A549 (cell line): ENCODE measurements at regions not wholly inside any gene's neighbourhood (a gene's known extent, or its start where the extent isn't known, plus 50 kb on each side); places are given as distances from the start of the nearest gene placed in this dataset.

Experiments used
- FOXS1 ChIP-seq: fragments of 250-450 bp; sonication (Bioruptor Pico); IDR thresholded peaks from 2 replicates; pipeline ENCODE4 v1.5.0; 2020; ENCODE audit warnings: mild to moderate bottlenecking, moderate library complexity
- MAFK ChIP-seq: fragments of 450-650 bp; IDR thresholded peaks from 2 replicates; pipeline ENCODE4 v1.6.1; 2014; ENCODE audit not compliant: partially characterized antibody
- NR3C1 ChIP-seq: fragments of >200 bp; sonication (Bioruptor Twin); formaldehyde crosslinking; IDR thresholded peaks from 3 replicates; pipeline ENCODE4 v1.6.1; 2017
- POLR2A ChIP-seq: IDR thresholded peaks from 2 replicates; pipeline ENCODE4 v1.6.1; 2012; ENCODE audit warnings: mild to moderate bottlenecking, low read length
- RNF2 ChIP-seq: fragments of 200-600 bp; sonication (generic); IDR thresholded peaks from 2 replicates; pipeline ENCODE4 v1.6.1; 2016; ENCODE audit warnings: low read depth, mild to moderate bottlenecking, antibody characterized with exemption, moderate library complexity, borderline replicate concordance
- SMC3 ChIP-seq: fragments of >200 bp; sonication (Bioruptor Twin); formaldehyde crosslinking; IDR thresholded peaks from 3 replicates; pipeline ENCODE4 v1.6.1; 2018; ENCODE audit warnings: inconsistent platforms
- ZC3H11A ChIP-seq: fragments of 450-650 bp; IDR thresholded peaks from 2 replicates; pipeline ENCODE4 v1.6.1; 2014; ENCODE audit warnings: antibody characterized with exemption, mild to moderate bottlenecking
- ZSCAN20 ChIP-seq: fragments of 250-450 bp; sonication (Bioruptor Pico); IDR thresholded peaks from 2 replicates; pipeline ENCODE4 v1.8.0; 2022; ENCODE audit warnings: mild to moderate bottlenecking, moderate library complexity
- TF ChIP-seq, protein P1 (sequence below): fragments of >200 bp; sonication (Bioruptor Twin); formaldehyde crosslinking; IDR thresholded peaks from 3 replicates; pipeline ENCODE4 v1.5.1; 2016
- TF ChIP-seq, protein P2 (sequence below): fragments of >200 bp; sonication (Bioruptor Twin); formaldehyde crosslinking; IDR thresholded peaks from 2 replicates; pipeline ENCODE4 v1.6.1; 2016
- TF ChIP-seq, protein P3 (sequence below): IDR thresholded peaks from 2 replicates; pipeline ENCODE4 v1.6.1; 2012
- TF ChIP-seq, protein P4 (sequence below): fragments of 150-350 bp; IDR thresholded peaks from 2 replicates; pipeline ENCODE4 v1.6.1; 2014; ENCODE audit warnings: low read depth, mild to moderate bottlenecking, low read length
- TF ChIP-seq, protein P5 (sequence below): fragments of 250-450 bp; sonication (Bioruptor Pico); IDR thresholded peaks from 2 replicates; pipeline ENCODE4 v1.5.0; 2021; ENCODE audit warnings: mild to moderate bottlenecking, moderate library complexity, borderline replicate concordance

DNA sequence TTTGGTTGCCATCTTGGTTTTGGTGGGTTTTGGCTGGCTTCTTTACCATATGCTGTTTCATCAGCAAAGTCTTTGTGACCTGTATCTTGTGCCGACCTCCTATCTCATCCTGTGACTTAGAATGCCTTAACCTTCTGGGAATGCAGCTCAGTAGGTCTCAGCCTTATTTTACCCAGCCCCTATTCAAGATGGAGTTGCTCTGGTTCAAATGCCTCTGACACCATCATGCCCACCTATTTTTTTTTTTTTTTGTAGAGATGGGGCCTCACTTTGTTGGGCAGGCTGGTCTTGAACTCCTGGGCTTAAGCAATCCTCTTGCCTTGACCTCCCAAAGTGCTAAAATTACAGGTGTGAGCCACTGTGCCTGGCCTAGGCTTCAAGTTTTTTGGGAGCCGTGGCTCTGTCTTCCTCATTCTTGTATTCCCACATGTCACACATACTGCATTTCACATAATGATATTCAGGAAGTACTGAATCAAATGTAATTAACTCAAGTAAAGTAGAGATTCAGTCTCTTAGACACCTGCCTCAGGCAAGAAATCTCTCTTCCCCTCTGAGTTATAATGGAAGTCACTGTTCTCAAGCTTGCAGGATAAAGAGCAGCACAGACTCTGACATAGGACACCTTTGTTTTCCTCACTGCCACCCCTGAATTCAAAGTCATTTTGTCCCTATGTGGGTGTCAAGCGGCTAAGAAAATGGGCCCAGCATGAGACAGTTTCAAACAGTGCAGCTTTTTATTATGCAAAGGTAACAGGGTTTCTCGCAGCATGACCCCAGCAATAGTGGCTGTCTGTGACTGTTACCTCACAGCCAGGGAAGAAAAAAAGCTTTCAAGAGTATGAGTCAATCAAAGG is 159.0 kb downstream of the PTPN11 start:
- TF ChIP-seq, protein P1, sequence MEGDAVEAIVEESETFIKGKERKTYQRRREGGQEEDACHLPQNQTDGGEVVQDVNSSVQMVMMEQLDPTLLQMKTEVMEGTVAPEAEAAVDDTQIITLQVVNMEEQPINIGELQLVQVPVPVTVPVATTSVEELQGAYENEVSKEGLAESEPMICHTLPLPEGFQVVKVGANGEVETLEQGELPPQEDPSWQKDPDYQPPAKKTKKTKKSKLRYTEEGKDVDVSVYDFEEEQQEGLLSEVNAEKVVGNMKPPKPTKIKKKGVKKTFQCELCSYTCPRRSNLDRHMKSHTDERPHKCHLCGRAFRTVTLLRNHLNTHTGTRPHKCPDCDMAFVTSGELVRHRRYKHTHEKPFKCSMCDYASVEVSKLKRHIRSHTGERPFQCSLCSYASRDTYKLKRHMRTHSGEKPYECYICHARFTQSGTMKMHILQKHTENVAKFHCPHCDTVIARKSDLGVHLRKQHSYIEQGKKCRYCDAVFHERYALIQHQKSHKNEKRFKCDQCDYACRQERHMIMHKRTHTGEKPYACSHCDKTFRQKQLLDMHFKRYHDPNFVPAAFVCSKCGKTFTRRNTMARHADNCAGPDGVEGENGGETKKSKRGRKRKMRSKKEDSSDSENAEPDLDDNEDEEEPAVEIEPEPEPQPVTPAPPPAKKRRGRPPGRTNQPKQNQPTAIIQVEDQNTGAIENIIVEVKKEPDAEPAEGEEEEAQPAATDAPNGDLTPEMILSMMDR = no peak
- TF ChIP-seq FOXS1 (CRISPR knock-in tag) (no peak), SMC3 (no peak), POLR2A (no peak), NR3C1 (no peak), MAFK (no peak), RNF2 (no peak), ZSCAN20 (CRISPR knock-in tag) (no peak), ZC3H11A (no peak)
- TF ChIP-seq, protein P2, sequence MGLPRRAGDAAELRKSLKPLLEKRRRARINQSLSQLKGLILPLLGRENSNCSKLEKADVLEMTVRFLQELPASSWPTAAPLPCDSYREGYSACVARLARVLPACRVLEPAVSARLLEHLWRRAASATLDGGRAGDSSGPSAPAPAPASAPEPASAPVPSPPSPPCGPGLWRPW = no peak
- TF ChIP-seq, protein P3, sequence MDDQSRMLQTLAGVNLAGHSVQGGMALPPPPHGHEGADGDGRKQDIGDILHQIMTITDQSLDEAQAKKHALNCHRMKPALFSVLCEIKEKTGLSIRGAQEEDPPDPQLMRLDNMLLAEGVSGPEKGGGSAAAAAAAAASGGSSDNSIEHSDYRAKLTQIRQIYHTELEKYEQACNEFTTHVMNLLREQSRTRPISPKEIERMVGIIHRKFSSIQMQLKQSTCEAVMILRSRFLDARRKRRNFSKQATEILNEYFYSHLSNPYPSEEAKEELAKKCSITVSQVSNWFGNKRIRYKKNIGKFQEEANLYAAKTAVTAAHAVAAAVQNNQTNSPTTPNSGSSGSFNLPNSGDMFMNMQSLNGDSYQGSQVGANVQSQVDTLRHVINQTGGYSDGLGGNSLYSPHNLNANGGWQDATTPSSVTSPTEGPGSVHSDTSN = no peak
- TF ChIP-seq, protein P4, sequence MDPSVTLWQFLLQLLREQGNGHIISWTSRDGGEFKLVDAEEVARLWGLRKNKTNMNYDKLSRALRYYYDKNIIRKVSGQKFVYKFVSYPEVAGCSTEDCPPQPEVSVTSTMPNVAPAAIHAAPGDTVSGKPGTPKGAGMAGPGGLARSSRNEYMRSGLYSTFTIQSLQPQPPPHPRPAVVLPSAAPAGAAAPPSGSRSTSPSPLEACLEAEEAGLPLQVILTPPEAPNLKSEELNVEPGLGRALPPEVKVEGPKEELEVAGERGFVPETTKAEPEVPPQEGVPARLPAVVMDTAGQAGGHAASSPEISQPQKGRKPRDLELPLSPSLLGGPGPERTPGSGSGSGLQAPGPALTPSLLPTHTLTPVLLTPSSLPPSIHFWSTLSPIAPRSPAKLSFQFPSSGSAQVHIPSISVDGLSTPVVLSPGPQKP = no peak
- TF ChIP-seq, protein P5, sequence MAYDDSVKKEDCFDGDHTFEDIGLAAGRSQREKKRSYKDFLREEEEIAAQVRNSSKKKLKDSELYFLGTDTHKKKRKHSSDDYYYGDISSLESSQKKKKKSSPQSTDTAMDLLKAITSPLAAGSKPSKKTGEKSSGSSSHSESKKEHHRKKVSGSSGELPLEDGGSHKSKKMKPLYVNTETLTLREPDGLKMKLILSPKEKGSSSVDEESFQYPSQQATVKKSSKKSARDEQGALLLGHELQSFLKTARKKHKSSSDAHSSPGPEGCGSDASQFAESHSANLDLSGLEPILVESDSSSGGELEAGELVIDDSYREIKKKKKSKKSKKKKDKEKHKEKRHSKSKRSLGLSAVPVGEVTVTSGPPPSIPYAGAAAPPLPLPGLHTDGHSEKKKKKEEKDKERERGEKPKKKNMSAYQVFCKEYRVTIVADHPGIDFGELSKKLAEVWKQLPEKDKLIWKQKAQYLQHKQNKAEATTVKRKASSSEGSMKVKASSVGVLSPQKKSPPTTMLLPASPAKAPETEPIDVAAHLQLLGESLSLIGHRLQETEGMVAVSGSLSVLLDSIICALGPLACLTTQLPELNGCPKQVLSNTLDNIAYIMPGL = no peak
